GM19328 (cell line): ENCODE measurements at regions not wholly inside any gene's neighbourhood (a gene's known extent, or its start where the extent isn't known, plus 50 kb on each side); places are given as distances from the start of the nearest gene placed in this dataset.
"Not testable (repeated sequence)": the region's sequence is repeated elsewhere in the genome, so short reads cannot be mapped to it uniquely, and the experiment has no call there.

Experiments
- ATAC-seq: cut with Tn5 transposase; IDR thresholded peaks from one replicate; pipeline ENCODE4 v1.9.1; 2021; ENCODE audit warnings: mild to moderate bottlenecking, moderate library complexity; ENCODE audit not compliant: unreplicated experiment

DNA sequence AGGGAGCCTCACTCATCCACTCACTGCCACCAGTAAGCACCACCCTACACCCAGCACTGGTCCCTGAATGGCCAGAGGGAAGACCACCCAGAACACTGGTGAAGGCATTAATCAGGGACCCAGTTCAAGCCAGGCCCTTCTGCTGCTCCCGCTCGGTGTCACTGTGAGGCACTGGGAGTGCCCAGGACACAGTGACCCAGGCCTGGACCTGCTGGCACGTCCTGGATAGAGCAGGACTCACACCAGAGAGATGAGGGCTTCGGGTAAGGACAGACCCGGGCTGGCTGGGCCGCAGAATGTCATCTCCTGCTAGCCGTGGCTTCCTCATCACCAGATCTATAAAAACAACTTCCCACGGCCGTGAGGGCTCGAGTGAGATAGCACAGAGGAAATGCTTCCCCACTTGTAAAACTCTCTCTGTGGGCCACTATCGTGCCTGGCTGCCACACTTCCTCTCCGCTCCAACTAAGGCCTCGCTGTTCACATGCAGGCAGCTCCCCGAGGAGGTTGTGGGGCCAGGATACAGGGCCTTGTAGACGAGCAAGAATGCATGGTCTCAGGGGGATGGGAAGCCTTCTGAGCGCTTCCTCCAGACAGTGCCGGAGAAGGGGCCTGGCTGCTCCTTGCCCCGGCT is 158.1 kb downstream of the NPIPB11 start:
- ATAC-seq: not testable (repeated sequence)

DNA sequence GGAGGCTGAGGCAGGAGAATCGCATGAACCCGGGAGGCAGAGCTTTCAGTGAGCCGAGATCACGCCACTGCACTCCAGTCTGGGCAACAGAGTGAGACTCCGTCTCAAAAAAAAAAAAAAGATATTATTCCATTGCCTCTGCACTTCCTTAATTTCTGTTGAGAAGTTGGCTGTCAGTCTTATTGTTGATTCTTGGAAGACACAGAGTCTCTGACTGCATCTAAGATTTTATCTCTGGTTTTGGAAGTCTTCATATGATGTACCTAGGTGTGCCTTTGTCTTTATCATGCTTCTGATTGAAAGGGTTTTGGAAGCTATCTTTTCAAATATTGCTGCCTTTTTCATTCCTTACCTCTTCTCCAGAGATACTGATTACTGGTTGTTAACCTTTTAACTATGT is 160.4 kb downstream of the NPIPB11 start:
- ATAC-seq: not testable (repeated sequence)

DNA sequence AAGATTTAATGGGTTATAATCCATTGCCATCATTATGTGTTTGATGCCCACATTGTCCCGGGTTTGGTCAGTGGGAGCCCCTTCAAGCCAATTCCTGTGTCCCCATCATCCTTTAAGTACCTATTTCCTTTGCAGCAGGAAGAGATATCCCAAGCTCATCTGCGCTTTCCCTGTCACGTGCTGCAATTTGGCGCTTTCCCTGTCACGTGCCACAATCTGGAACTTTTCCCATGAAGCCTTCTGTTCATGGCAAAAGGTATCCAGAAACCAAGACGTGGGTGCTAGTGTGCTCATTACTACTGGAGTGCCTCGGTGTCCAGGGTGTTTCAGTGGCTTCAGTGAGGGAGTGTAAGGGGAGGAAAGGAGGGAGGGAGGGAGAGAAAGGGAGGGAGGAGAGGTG is 168.5 kb downstream of the NPIPB11 start:
- ATAC-seq: no peak

DNA sequence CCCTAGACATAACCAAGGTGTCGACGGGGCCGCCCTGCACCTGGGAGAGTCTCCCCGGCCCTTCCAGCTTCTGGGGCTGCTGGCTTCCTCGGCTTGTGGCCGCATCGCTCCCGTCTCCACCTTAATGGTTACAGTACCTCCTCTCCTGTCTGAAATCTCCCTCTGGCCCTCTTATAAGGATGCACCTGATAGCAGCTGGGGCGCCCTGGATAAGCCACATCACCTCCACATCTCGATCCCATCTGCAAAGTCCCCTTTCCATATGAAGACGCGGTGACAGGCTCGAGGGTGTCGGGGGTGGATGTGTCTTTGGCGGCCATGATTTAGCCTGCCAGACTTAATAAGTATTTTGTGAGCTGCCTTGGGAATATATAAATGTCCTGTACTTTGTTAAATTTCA is 169.0 kb downstream of the NPIPB11 start:
- ATAC-seq: not testable (repeated sequence)

DNA sequence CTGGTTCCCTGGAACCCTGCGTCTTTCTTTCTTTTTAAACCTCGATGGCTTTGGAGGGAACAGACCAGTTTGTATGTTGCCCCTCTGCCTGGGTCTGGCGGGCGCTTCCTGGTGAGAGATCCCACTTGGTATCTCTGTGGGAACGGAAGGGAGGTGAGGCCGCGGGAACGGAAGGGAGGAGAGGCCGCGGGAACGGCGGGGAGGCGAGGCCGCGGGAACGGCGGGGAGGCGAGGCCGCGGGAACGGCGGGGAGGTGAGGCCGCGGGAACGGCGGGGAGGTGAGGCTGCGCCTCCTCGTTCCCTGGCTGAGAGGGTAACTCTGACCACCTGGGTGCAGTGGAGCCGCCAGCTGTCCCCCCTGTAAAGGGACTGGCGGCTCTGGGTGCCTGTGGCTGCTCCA is 169.5 kb downstream of the NPIPB11 start:
- ATAC-seq: not testable (repeated sequence)

DNA sequence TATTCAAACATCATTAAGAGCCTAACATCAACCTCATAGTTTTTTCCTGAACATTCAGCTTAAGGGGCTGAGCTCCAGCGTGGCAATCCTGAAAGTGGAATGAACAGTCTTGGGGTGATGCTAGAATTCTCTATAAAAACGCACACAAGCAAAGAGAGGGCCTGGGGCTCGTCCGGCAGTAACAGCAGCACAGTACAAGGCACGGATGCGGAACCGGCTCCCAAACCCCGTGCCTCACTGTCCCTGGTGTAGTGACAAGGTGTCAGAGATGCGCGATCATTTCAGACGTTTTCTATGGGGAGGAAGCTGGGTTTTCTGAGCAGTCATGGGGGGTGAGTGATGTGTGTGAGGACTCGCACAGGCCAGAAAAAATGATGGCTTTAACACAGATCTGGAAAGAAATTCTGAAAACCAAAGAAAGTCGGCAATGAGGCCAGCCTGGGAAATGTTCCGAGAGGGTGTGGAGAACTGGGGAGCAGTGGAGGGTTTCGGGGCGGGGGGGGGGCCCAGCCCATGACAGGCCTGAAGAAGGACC is 170.6 kb downstream of the NPIPB11 start:
- not testable (repeated sequence) for ATAC-seq

DNA sequence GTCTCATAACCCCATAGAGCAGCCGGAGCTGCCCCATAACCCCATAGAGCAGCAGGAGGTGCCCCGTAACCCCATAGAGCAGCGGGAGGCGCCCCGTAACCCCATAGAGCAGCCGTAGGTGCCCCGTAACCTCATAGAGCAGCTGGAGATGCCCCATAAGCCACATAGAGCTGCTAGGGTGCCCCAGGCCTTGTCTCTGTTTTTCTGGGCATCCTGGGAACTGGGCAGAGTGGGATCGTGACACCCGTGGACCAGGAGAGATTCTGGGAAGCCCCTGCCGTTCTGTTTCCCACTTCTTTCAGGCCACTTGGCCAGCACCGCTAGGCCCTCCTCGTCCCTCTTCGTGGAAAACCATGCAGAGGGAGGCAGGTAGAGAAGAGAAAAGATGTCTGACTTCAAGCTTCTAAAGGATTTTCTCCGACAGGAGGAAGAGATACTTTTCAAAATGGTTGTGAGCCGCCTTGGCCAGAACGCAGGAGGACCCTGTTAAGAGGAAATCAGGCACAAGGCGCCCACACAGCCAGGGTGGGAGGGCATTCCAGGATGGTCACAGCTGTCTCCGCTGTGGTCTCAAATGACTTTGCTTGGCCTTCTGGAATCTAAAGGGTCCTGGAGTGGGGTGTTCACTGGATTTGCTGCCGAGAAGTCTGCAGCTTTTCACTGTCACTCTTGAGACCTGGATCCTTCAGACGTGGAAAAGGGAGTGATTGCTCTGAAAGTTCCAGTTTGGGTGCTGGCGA is 171.8 kb downstream of the NPIPB11 start:
- ATAC-seq: not testable (repeated sequence)

DNA sequence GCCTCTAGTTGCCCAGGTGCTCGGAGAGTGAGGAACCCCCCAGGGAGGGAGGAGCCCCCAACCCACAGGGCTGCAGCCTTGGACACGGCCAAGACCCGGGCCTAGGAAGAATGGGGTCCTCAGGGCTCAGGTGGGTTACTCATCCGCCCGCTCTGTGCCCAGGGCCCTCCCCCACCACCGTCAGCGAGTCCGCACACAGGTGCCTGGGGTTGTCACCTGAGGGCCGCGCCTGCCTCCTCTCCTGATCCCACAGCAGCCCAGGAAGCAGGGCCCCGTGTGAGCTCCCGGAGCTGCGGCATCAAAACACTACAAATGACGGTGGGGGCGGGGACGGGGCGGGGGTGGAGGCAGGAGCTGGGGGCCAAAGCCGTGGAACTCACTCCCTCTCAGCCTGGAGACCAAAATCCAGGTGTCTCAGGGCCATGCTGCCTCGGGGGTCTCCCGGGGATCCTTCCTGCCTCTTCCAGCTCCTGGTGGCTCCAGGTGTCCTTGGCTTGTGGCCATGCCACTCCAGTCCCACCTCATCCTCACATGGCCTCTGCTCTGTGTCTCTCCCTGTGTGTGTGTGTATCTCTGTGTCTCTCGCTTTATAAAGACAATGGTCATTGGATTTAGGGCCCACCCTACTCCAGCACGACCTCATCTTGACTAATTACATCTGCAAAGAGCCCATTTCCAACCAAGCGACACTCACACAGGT is 172.7 kb downstream of the NPIPB11 start:
- ATAC-seq: not testable (repeated sequence)

DNA sequence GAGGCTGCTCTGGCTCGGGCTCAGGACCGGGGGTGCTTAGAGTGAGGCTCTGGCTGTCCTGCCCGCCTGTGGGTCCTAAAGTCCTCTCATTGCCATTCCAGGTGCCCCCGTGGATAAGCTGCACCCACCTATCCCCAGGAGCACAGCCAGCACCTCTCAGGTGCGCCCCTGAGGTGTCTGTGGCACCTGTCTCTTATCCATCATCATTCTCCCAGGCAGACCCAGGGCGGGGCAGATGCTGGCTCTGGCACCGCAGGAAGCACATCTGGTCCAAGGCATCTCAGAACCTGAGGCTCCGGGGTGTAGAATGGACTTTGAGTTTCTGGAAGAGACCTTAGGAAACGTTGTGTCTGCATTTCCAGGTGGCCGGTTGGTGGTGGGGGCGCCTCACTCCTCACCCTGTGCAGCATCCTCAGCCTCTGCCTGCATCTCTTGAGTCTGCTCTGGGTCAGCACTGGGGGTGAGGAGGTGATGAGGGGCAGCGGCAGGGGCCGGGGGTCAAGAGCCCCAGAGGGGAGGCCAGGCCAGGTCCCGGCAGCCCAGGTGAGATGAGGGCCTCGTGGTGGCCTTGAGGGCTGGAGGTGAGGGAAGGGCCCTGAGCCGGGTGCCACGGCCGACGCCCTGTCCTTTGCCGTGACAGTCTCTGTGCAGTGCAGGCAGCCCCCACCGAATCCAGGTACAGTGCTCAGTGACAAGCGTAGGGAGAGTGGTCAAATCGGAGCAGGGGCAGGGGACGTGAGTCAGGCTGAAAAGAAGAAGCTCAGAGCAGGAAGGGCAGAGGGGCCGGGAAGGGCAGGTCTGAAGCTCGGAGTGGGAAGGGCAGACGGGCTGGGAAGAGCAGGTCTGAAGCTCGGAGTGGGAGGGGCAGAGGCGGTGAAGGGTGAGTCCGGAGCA is 173.5 kb downstream of the NPIPB11 start:
- no peak for ATAC-seq

DNA sequence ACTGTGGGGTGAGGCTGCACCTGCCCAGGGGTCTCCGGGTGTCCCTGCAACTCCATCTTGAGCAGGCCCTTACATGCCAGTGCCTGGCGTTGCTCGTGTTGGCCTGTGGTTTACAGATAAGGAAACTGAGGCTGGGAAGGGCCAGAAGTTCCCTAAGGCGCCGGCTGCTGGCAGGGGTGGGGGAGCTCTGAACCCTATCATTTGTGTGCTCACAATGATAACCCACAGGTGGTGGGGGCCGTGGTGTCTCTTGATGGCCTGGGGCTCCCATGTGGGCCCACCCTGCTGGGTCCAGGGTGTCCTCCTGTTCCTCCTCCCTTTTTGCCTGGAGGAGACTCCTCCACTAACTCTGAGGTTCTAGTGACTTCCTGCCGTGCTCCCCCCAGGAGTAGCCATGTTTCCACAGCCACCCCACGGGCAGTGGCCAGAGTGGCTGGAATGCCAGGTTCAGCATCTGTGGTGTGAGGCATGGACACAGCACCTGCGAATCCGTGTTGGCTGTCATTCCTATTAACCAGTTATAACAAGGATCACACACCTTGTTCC is 174.3 kb downstream of the NPIPB11 start:
- ATAC-seq: not testable (repeated sequence)

DNA sequence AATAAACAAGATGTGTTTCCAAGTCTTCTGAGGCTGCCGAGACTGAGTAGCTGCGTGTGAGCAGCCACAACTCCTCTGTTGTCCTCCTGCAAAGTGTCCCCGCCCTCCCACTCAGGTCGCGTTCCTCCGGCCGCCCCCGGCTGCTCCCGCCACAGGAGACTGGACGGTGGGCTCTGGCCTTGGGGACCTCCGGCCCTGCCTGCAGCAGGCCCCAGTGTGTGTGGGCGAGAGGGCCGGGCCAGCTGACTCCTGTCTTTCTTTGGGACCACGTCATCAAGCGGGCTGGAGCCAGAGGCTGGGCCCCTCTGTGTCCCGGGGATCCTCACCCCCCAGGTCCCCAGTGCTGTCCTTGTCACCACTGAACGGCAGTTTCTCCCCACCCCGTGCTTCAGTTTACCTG is 175.3 kb downstream of the NPIPB11 start:
- ATAC-seq: no peak

DNA sequence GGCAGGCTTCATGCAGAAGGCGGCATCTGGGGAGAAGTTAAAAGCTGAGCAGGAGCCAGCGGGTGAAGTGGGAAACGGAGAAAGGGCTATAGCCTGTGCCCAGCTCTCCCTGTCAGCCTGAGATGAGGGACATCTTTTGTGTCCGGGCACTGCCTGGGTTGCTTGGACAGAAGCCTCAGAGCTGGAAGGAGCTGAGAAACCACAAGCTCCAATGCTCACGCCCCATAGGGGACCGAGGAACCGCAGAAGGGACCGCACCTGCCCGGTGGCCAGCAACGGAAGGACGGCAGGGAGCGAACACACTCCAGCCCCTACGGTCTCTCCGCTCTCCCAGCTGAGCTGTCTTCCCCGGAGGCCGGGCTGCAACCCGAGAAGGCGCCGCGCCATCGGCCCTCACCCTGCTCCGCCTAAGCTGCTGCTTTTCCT is 175.8 kb downstream of the NPIPB11 start:
- ATAC-seq: no peak

DNA sequence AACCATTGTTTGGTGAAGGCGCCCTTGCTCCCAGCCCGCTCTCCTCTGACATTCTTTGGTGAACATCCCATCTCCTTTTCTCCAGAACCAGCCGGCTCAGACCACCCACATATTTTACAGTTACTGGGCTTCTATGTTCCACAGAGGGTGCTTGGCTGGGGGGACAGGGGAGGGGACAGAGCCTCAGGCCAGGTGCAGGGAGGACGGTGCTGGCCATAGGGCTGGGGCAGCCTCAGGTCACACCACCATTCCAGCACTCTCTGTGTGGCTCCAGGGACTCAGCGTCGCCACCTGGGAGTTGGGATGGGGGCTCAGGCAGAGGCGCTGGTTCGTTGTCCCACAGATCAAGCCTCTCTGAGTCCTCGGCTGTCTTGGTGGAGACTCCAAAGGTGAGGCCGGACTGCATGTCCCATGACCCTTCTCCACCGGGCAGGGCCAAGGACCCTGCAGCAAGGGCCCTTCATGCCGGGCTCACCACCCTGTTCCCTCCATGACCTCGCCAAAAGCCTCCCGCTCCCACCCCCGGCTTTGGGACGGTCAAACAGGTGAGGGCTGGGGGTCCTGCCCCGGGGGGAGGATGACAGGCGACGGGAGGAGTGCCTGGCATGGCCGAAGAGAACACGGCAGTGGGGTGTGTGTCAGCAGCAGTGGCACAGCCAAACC is 176.4 kb downstream of the NPIPB11 start:
- ATAC-seq: not testable (repeated sequence)

DNA sequence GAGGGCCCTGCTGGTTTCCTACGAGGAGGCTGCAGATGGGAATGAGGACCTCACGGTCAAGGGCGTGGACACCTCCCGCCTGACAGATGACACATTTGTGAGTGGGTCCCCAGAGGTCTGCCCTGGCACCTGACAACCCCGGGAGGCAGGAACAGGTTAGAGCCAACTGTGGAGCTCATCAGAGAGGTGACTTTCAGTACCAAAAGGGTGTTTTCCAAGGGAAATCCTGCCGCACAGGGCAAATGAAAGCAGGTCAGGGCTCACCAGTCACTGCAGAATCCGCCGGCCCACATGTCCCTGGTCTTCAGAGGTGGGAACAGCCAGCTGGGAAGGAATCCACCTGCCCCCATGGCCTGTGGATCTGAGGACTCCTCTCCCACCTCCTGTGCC is 176.9 kb downstream of the NPIPB11 start:
- ATAC-seq: not testable (repeated sequence)

DNA sequence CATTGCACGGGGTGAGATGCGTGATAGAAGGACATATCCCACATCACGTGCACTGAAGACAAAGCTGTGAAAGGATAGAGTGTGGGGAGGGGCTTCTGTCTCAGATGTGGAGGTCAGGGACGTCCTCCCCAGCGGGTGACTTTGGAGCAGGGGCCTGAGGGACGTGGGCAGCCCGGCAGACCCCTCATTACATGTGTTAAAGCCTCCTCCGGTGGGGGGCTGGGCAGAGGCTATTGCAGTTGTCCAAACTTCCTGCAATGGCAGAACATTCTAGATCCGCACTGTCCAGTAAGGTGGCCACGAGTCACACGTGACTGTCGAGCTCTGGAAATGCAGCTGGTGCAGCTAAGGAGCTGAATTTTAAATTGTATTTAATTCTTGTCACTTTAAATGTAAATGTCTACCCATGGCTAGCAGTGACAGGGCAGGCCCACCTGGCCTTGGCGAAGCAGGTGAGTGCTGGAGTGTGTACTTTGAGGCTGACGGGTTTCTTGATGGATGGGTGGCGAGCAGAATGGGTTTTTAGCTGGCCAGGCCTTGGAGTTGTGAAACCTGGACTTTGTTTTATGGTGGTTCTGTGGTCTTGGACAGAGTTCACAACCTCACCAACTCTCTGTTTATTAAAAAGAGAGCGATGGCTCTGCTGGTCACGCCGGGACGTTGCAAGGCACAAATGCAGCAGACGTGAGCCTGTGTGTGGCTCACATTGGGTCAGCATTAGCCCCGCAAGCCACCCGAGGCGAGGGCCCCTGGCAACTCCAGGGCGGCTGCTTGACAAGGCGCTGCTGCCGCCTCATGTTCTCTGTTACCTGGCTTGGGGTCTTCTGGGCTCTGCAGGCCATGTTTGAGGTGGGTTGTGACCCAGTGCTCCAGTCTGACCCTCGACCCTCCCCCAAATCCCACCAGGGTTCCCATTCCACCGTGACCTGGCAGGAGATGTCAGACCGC is 177.6 kb downstream of the NPIPB11 start:
- not testable (repeated sequence) for ATAC-seq

DNA sequence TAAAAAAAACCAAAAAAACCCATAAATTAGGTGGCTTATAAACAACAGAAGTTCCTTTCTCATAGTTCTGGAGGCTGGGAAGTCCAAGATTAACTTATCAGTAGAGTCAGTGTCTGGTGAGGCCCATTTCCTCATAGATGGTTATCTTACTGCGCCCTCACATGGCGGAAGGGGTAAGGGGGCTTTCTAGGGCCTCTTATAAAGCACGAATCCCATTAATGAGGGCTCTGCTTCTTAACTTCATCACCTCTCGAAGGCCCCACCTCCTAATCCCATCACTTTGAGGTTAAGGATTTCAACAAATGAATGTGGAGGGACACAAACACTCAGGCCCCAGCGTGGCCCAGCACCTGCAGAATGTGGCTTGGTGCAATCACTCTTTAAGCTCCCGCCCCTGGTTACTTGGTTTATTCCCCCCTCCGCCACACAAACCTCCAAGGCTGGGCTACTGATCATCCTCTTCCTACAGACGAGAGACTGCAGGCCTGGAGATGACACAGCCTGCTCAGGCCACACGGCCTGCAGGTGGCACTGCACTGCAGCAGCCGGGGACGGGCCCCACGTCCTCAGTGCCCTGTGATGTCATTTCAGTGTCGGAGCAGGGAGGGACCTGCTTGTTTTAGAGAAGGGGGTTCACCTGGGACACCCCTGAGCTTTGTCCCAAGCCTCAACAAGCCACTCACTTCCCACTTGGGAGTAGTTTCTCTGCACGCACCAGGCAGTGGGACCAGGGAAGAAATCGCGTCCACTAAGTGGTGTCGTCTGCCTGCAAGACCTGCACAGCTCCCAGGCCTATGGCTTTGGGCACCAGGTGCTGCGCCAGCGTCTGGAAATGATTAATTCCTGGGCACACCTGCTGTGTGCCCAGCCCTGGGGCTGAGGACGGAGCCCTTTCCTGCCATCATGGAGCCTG is 178.5 kb downstream of the NPIPB11 start:
- ATAC-seq: not testable (repeated sequence)

DNA sequence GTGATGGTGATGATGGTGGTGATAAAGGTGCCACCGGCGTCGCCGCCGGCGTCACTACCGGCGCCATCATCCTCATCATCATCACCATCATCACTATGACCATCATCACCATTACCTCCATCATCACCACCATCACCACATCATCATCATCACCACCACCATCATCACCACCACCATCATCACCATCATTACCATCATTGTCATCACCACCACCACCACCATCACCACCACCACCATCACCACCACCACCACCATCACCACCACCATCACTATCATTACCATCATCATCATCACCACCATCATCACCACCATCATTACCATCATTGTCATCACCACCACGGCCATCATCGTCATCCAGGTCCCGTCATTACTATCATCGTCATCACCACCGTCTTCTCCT is 179.7 kb downstream of the NPIPB11 start:
- ATAC-seq: no peak

DNA sequence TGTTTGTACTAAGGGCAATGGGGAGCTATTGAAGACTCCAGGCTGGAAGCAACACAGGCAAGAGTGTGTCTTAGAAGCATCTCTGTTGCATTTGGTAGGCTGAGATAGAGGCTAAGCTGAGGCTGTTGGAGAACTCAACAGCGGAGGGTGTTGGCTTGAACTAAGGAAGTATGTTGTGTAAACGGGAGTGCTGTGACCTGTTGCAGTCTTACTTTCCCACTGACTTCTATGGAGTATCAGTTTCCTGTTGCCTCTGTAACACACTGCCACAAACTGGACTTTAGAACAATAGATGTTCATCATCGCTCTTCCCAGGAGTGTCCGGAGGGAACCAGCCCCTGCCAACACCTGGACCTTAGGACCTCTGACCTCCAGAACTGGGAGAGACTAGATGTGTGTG is 181.8 kb downstream of the NPIPB11 start:
- not testable (repeated sequence) for ATAC-seq
